Loucy (cell line): ENCODE measurements at regions not wholly inside any gene's neighbourhood (a gene's known extent, or its start where the extent isn't known, plus 50 kb on each side); places are given as distances from the start of the nearest gene placed in this dataset.

Source experiments
- H2AFZ ChIP-seq: fragments of 200-600 bp; sonication (generic); 2 replicates; pipeline ENCODE4 v1.6.0; 2016; ENCODE audit warnings: antibody characterized with exemption, mild to moderate bottlenecking, low read length, moderate library complexity
- H3F3A ChIP-seq: fragments of 200-600 bp; 2 replicates; pipeline ENCODE4 v1.6.0; 2016; ENCODE audit warnings: antibody characterized with exemption, low read depth, mild to moderate bottlenecking
- H3K27me3 ChIP-seq: fragments of 200-600 bp; sonication (generic); 2 replicates; pipeline ENCODE4 v1.6.1; 2014; ENCODE audit warnings: low read length, mild to moderate bottlenecking; ENCODE audit not compliant: insufficient read depth, poor library complexity, severe bottlenecking
- H3K36me3 ChIP-seq: fragments of 200-600 bp; sonication (generic); 2 replicates; pipeline ENCODE4 v1.6.1; 2016; ENCODE audit warnings: low read length; ENCODE audit not compliant: insufficient read depth
- H3K4me1 ChIP-seq: fragments of 200-600 bp; sonication (generic); 2 replicates; pipeline ENCODE4 v1.5.1; 2014; ENCODE audit warnings: low read length, mild to moderate bottlenecking; ENCODE audit not compliant: insufficient read depth, poor library complexity, severe bottlenecking
- H3K4me2 ChIP-seq: fragments of 200-600 bp; sonication (generic); 2 replicates; pipeline ENCODE4 v1.6.0; 2014; ENCODE audit warnings: antibody characterized with exemption, low read length, low read depth, mild to moderate bottlenecking; ENCODE audit not compliant: poor library complexity, severe bottlenecking
- H3K4me3 ChIP-seq: fragments of 200-600 bp; sonication (generic); 2 replicates; pipeline ENCODE4 v1.5.1; 2014; ENCODE audit warnings: low read length, mild to moderate bottlenecking, mixed read lengths; ENCODE audit not compliant: poor library complexity, severe bottlenecking
- H3K79me2 ChIP-seq: fragments of 200-600 bp; sonication (generic); 2 replicates; pipeline ENCODE4 v1.6.1; 2014; ENCODE audit warnings: low read length; ENCODE audit not compliant: insufficient read depth
- H3K9ac ChIP-seq: fragments of 200-600 bp; sonication (generic); 2 replicates; pipeline ENCODE4 v1.6.0; 2014; ENCODE audit warnings: mild to moderate bottlenecking, low read depth, low read length, moderate library complexity; ENCODE audit not compliant: poor library complexity, severe bottlenecking
- H3K9me2 ChIP-seq: fragments of 200-600 bp; sonication (generic); replicated peaks from 2 replicates; pipeline ENCODE4 v1.6.1; 2016; ENCODE audit warnings: low read depth, low read length, mixed read lengths
- H3K9me3 ChIP-seq: fragments of 200-600 bp; sonication (generic); 2 replicates; pipeline ENCODE4 v1.6.1; 2014; ENCODE audit warnings: mild to moderate bottlenecking, antibody characterized with exemption, low read length, low read depth; ENCODE audit not compliant: insufficient read depth
- H4K20me1 ChIP-seq: fragments of 200-600 bp; sonication (generic); 2 replicates; pipeline ENCODE4 v1.6.0; 2014; ENCODE audit warnings: antibody characterized with exemption, low read length, mild to moderate bottlenecking; ENCODE audit not compliant: insufficient read depth, poor library complexity, severe bottlenecking
- EZH2phosphoT487 ChIP-seq: fragments of 200-600 bp; IDR thresholded peaks from 2 replicates; pipeline ENCODE4 v1.6.1; 2018; ENCODE audit warnings: antibody characterized with exemption, mild to moderate bottlenecking, moderate library complexity, borderline replicate concordance
- TF ChIP-seq, protein P1 (sequence below): fragments of 200-600 bp; sonication (generic); conservative IDR thresholded peaks from 2 replicates; pipeline ENCODE4 v1.5.1; 2014; ENCODE audit warnings: mild to moderate bottlenecking, antibody characterized with exemption, low read length

DNA sequence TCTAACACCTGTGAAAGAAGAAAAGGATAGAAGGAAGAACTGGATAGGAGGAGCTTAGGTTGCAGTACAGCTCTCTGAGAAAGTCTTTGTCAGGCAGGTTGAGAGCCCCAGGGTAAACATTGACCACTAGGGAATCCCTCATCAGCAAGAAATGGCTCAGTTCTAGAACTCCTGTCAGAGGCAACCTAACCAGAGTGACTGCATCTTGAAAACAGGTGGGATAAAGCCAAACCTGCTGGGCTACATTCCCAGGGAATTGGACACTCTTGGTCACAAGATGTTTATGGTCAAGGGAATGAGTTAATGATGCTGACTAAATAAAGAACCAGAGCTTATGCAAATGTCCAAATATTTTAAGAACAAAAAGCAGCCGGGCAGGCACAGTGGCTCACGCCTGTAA, 108.3 kb upstream of the MED14 start:
- Histone ChIP-seq H3K27me3 (no peaks in the 10 kb centered on the region), H3F3A (no peaks in the 10 kb centered on the region), H2AFZ (no peak overlapping the region), H4K20me1 (no peaks in the 10 kb centered on the region), H3K4me1 (no peaks in the 10 kb centered on the region), H3K4me2 (no peak overlapping the region), H3K79me2 (no peaks in the 10 kb centered on the region), H3K4me3 (no peak overlapping the region), H3K9me3 (no peaks in the 10 kb centered on the region; the same call in 1 of the 2 replicates), H3K9ac (no peak overlapping the region), H3K36me3 (no peaks in the 10 kb centered on the region), H3K9me2 (no peaks in the 10 kb centered on the region)
- no peak for TF ChIP-seq EZH2phosphoT487
- TF ChIP-seq, protein P1, sequence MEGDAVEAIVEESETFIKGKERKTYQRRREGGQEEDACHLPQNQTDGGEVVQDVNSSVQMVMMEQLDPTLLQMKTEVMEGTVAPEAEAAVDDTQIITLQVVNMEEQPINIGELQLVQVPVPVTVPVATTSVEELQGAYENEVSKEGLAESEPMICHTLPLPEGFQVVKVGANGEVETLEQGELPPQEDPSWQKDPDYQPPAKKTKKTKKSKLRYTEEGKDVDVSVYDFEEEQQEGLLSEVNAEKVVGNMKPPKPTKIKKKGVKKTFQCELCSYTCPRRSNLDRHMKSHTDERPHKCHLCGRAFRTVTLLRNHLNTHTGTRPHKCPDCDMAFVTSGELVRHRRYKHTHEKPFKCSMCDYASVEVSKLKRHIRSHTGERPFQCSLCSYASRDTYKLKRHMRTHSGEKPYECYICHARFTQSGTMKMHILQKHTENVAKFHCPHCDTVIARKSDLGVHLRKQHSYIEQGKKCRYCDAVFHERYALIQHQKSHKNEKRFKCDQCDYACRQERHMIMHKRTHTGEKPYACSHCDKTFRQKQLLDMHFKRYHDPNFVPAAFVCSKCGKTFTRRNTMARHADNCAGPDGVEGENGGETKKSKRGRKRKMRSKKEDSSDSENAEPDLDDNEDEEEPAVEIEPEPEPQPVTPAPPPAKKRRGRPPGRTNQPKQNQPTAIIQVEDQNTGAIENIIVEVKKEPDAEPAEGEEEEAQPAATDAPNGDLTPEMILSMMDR: no peak

DNA sequence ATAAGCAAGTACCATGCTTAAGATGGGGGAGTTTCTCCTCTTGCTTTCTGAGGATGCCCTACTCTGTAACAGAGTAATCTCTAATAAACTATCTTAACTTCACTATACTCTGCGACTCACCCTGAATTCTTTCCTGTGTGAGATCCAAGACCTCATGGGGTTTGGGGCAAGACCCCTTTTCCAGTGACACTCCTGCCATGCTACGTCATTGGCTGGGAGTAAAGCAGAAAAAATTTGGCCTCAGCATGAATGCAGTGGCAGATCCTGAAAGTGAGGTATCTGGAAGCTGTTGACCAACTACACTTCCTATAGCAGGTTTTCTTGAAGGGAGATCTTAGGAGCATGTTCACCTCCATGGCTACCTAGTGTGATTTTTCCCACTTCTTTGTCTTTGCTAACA, 109.1 kb upstream of the MED14 start:
- H2AFZ ChIP-seq: no peak overlapping the region
- H3F3A ChIP-seq: no peaks in the 10 kb centered on the region
- H3K27me3 ChIP-seq: no peaks in the 10 kb centered on the region
- H3K79me2 ChIP-seq: no peaks in the 10 kb centered on the region
- no peak overlapping the region for H3K9ac ChIP-seq
- TF ChIP-seq, protein P1: no peak
- TF ChIP-seq EZH2phosphoT487: no peak
- H3K4me2 ChIP-seq: no peak overlapping the region
- H3K4me1 ChIP-seq: no peaks in the 10 kb centered on the region
- no peaks in the 10 kb centered on the region for H4K20me1 ChIP-seq
- no peak overlapping the region for H3K4me3 ChIP-seq
- no peaks in the 10 kb centered on the region for H3K36me3 ChIP-seq
- no peaks in the 10 kb centered on the region for H3K9me2 ChIP-seq
- no peaks in the 10 kb centered on the region; the same call in 1 of the 2 replicates for H3K9me3 ChIP-seq

DNA sequence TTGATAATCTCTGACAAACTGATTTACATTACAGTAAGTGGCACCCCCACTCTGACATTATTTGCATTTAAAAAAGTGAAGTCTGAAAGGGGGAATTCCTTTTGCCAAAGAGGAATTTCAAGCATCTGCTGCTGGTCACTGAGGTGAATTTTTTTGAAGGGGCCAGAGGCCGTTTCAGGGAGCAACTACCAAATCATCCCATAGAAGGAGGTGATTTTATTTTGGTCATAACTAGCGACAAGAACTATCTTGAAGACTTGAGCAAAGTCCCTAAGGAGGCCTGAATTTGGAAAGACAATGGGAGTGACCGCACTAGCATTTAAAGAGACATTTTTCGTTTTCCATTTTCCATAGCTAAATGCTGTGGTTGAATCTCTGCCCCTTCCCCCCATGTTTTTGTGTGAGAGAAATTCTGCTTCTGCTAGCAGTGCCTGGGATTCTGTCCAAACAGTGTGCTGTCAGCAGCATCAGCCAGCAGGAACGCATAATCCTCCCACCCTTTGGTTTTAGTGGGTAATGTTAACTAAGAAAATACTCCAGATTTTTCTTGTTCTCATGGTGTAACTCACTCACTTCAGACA, 110.1 kb upstream of the MED14 start:
- H3K36me3 ChIP-seq: no peaks in the 10 kb centered on the region
- H4K20me1 ChIP-seq: no peaks in the 10 kb centered on the region
- no peak overlapping the region for H3K9ac ChIP-seq
- no peaks in the 10 kb centered on the region for H3K4me1 ChIP-seq
- no peak overlapping the region for H3K4me2 ChIP-seq
- no peaks in the 10 kb centered on the region for H3K9me2 ChIP-seq
- H3K27me3 ChIP-seq: no peaks in the 10 kb centered on the region
- H3K4me3 ChIP-seq: no peak overlapping the region
- H3K79me2 ChIP-seq: no peaks in the 10 kb centered on the region
- no peak overlapping the region for H2AFZ ChIP-seq
- TF ChIP-seq, protein P1: no peak
- TF ChIP-seq EZH2phosphoT487: no peak
- H3F3A ChIP-seq: no peaks in the 10 kb centered on the region
- no peaks in the 10 kb centered on the region; the same call in 1 of the 2 replicates for H3K9me3 ChIP-seq
